GM12891 (cell line): ENCODE measurements at regions not wholly inside any gene's neighbourhood (a gene's known extent, or its start where the extent isn't known, plus 50 kb on each side); places are given as distances from the start of the nearest gene placed in this dataset.

Experiments
- POLR2A ChIP-seq: IDR thresholded peaks from 2 replicates; pipeline ENCODE4 v1.6.1; 2011; ENCODE audit warnings: low read depth, low read length, control low read depth
- POLR2AphosphoS5 ChIP-seq: IDR thresholded peaks from 2 replicates; pipeline ENCODE4 v1.6.1; 2011; ENCODE audit warnings: low read depth, low read length, control low read depth
- SPI1 ChIP-seq: IDR thresholded peaks from 2 replicates; pipeline ENCODE4 v1.6.1; 2011; ENCODE audit warnings: low read depth, low read length, control low read depth

DNA sequence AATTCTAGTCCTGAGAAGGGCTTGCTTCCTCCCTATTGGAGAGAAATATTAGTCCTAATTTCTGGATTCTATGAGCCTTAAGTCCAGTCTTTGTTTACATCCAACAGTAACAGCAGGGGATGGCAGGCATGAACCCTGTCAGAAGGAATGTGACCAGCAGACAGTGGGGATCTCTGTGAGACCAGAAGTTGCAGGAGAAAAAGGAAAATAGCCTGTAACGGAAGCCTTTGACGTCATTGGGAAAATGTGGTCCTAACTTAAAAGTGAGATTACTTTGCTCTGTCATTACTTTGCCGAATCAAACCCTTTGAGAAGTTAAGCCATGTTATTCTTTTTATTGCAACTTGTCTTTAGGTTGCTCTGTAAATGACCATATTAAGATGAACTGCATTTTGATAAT is 218.2 kb upstream of the PRICKLE1 start:
- TF ChIP-seq POLR2AphosphoS5 (no peak), SPI1 (no peak), POLR2A (no peak)
